Neuronal stem cell (in vitro differentiated cells): ENCODE measurements at regions not wholly inside any gene's neighbourhood (a gene's known extent, or its start where the extent isn't known, plus 50 kb on each side); places are given as distances from the start of the nearest gene placed in this dataset.

Experiments used
- DNase-seq: peaks from one replicate; pipeline ENCODE4 v3.0.0-alpha.2; 2013; ENCODE audit warnings: low spot score
- H2AFZ ChIP-seq: one replicate; pipeline ENCODE4 v1.6.1; 2013; ENCODE audit warnings: mild to moderate bottlenecking, low read length, inconsistent platforms
- H2AK5ac ChIP-seq: 2 replicates; pipeline ENCODE4 v1.6.1; 2013; ENCODE audit warnings: low read depth, mild to moderate bottlenecking, inconsistent platforms, low read length, moderate library complexity, mixed read lengths
- H2BK120ac ChIP-seq: 2 replicates; pipeline ENCODE4 v1.6.1; 2013; ENCODE audit warnings: low read depth, mild to moderate bottlenecking, inconsistent platforms, low read length, moderate library complexity, mixed read lengths
- H2BK12ac ChIP-seq: one replicate; pipeline ENCODE4 v1.6.1; 2013; ENCODE audit warnings: low read length, inconsistent platforms
- H2BK15ac ChIP-seq: 2 replicates; pipeline ENCODE4 v1.6.1; 2013; ENCODE audit warnings: mild to moderate bottlenecking, low read length, inconsistent platforms, mixed read lengths
- H2BK5ac ChIP-seq: one replicate; pipeline ENCODE4 v1.6.1; 2013; ENCODE audit warnings: inconsistent platforms, mild to moderate bottlenecking, low read length, moderate library complexity
- H3K14ac ChIP-seq: one replicate; pipeline ENCODE4 v1.6.1; 2013; ENCODE audit warnings: low read length, inconsistent platforms
- H3K18ac ChIP-seq: 2 replicates; pipeline ENCODE4 v1.6.1; 2013; ENCODE audit warnings: low read length, inconsistent platforms
- H3K23ac ChIP-seq: 2 replicates; pipeline ENCODE4 v1.6.1; 2013; ENCODE audit warnings: low read depth, mild to moderate bottlenecking, mixed read lengths, low read length, inconsistent platforms; ENCODE audit not compliant: poor library complexity
- H3K27ac ChIP-seq: replicated peaks from 3 replicates; pipeline ENCODE4 v1.5.1; 2013; ENCODE audit warnings: low read length, inconsistent platforms
- H3K27me3 ChIP-seq, 3 experiments: 2 replicates each; pipeline ENCODE4 v1.6.1; 2013; ENCODE audit warnings: low read length in 3 of 3, mild to moderate bottlenecking in 2 of 3, inconsistent platforms in 1 of 3, low read depth in 1 of 3, mixed read lengths in 1 of 3, moderate library complexity in 1 of 3; ENCODE audit not compliant: control insufficient read depth in 3 of 3, insufficient read depth in 3 of 3
- H3K36me3 ChIP-seq, 2 donors: replicated peaks in 1 of 2; 2 replicates each; pipeline ENCODE4 v1.6.1; 2013; ENCODE audit warnings: low read length in 2 of 2; ENCODE audit not compliant: control insufficient read depth in 2 of 2, insufficient read depth in 2 of 2
- H3K4ac ChIP-seq: 2 replicates; pipeline ENCODE4 v1.6.1; 2013; ENCODE audit warnings: inconsistent platforms, mild to moderate bottlenecking, low read length, moderate library complexity
- H3K4me1 ChIP-seq, 2 donors: 1 replicate in 1 of 2; 2 replicates in 1 of 2; pipeline ENCODE4 v1.6.1; 2013; ENCODE audit warnings: low read length in 2 of 2, low read depth in 1 of 2; ENCODE audit not compliant: control insufficient read depth in 2 of 2, insufficient read depth in 1 of 2
- H3K4me2 ChIP-seq: one replicate; pipeline ENCODE4 v1.6.1; 2013; ENCODE audit warnings: mild to moderate bottlenecking, low read length, inconsistent platforms; ENCODE audit not compliant: insufficient read depth, poor library complexity, severe bottlenecking
- H3K4me3 ChIP-seq, 2 donors: 2 replicates each; pipeline ENCODE4 v1.5.1; 2013; ENCODE audit warnings: low read length in 2 of 2, mild to moderate bottlenecking in 2 of 2, inconsistent platforms in 1 of 2, moderate library complexity in 1 of 2
- H3K79me1 ChIP-seq: one replicate; pipeline ENCODE4 v1.6.1; 2013; ENCODE audit warnings: low read depth, mild to moderate bottlenecking, inconsistent platforms, low read length, moderate library complexity
- H3K9ac ChIP-seq: one replicate; pipeline ENCODE4 v1.6.1; 2013; ENCODE audit warnings: mild to moderate bottlenecking, low read depth, low read length, inconsistent platforms; ENCODE audit not compliant: poor library complexity
- H3K9me3 ChIP-seq, 2 donors: replicated peaks in 1 of 2; 2 replicates each; pipeline versions ENCODE3 to v1.6.1; 2013; ENCODE audit warnings: low read length in 2 of 2, mild to moderate bottlenecking in 2 of 2, inconsistent platforms in 1 of 2, low read depth in 1 of 2, mixed read lengths in 1 of 2, moderate library complexity in 1 of 2; ENCODE audit not compliant: control insufficient read depth in 2 of 2, insufficient read depth in 1 of 2
- H4K8ac ChIP-seq: one replicate; pipeline ENCODE4 v1.6.1; 2013; ENCODE audit warnings: low read depth, mild to moderate bottlenecking, inconsistent platforms, low read length, moderate library complexity
- H4K91ac ChIP-seq: one replicate; pipeline ENCODE4 v1.6.1; 2013; ENCODE audit warnings: low read length, low read depth, mild to moderate bottlenecking, inconsistent platforms; ENCODE audit not compliant: poor library complexity
- WGBS, 2 donors: extraction: QIAGEN DNeasy Blood & Tissue Kit; methylation state at CpG; one replicate each; pipeline ENCODE4 v1.1.7; 2013; ENCODE audit warnings: missing lambda C conversion rate in 2 of 2, mixed read lengths in 1 of 2; ENCODE audit not compliant: insufficient read length in 2 of 2, insufficient replicate concordance in 1 of 2; ENCODE audit errors: extremely low coverage in 2 of 2; 5-methylcytosine and 5-hydroxymethylcytosine counted together

DNA sequence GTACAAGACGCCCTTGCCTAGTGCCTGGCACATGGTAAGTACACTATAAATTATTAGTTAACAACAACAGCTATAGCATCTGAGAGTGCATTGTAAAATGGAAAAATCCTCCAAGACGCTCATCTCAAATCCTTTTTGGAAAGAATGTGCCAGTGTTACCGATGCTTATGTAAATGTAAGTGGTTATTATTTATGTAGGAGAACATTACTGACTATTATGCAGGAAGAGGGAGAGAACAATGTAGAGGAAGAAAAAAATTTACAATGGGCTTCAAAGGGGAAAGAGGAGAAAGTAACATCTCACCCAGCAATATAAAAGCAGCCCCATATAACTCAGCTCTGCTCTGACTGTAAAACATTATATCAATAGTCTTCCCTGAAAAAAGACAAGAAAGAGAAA is 155.3 kb upstream of the LPP start:
- no peak overlapping the region for H3K4ac ChIP-seq
- no peak overlapping the region for H3K4me3 ChIP-seq
- H2BK5ac ChIP-seq, result no peak overlapping the region
- H2BK120ac ChIP-seq, result no peak overlapping the region
- no peak overlapping the region for H3K27ac ChIP-seq
- DNase-seq, result no peak
- H3K27me3 ChIP-seq, result peaks cover 0 to 6% (median 0%) of the 10 kb centered on the region in 3 experiments
- no peak overlapping the region for H4K8ac ChIP-seq
- WGBS, 2 donors, result no CpG with 5 or more reads among the region's 3 CpGs
- no peak overlapping the region for H2AFZ ChIP-seq
- no peak overlapping the region for H2BK15ac ChIP-seq
- H3K4me1 ChIP-seq, result peaks cover 0 to 12% of the 10 kb centered on the region in 2 donors
- H3K9me3 ChIP-seq, result no peaks in the 10 kb centered on the region
- no peak overlapping the region for H3K18ac ChIP-seq
- no peak overlapping the region for H2BK12ac ChIP-seq
- H3K23ac ChIP-seq, result no peak overlapping the region
- H3K14ac ChIP-seq, result no peak overlapping the region
- H2AK5ac ChIP-seq, result no peak overlapping the region
- no peaks in the 10 kb centered on the region for H3K36me3 ChIP-seq
- H3K9ac ChIP-seq, result no peak overlapping the region
- H4K91ac ChIP-seq, result no peak overlapping the region
- no peaks in the 10 kb centered on the region for H3K79me1 ChIP-seq
- H3K4me2 ChIP-seq, result no peak overlapping the region

- no CpG with 5 or more reads among the region's 4 CpGs for WGBS, 2 donors
- no peaks in the 10 kb centered on the region for H3K36me3 ChIP-seq
- H2BK15ac ChIP-seq, result no peak overlapping the region
- H3K14ac ChIP-seq, result no peak overlapping the region
- no peak overlapping the region for H3K27ac ChIP-seq
- no peak overlapping the region for H3K18ac ChIP-seq
- no peak overlapping the region for H3K4ac ChIP-seq
- no peak overlapping the region for H2BK120ac ChIP-seq
- no peak overlapping the region for H2BK5ac ChIP-seq
- peaks cover 0 to under 1% of the 10 kb centered on the region in 2 donors for H3K9me3 ChIP-seq
- H2AK5ac ChIP-seq, result no peak overlapping the region
- H4K91ac ChIP-seq, result no peak overlapping the region
- no peaks in the 10 kb centered on the region for H3K79me1 ChIP-seq
- peaks cover 0 to 6% (median 0%) of the 10 kb centered on the region in 3 experiments for H3K27me3 ChIP-seq
- H3K4me1 ChIP-seq, result peaks cover 0 to 15% of the 10 kb centered on the region in 2 donors
- H3K9ac ChIP-seq, result no peak overlapping the region
- no peak overlapping the region for H3K4me3 ChIP-seq
- H2BK12ac ChIP-seq, result no peak overlapping the region
- DNase-seq, result no peak
- no peak overlapping the region for H2AFZ ChIP-seq
- no peak overlapping the region for H3K23ac ChIP-seq
- H4K8ac ChIP-seq, result no peak overlapping the region
- no peak overlapping the region for H3K4me2 ChIP-seq
Measured at GRCh38 chr3:187999821-188000220, 154.1 kb upstream of the LPP start.

GRCh38 chr3:188000361-188000861 is 153.5 kb upstream of the LPP start:
- no peak overlapping the region for H3K27ac ChIP-seq
- H2AFZ ChIP-seq, result no peak overlapping the region
- no peak overlapping the region for H4K8ac ChIP-seq
- no peak overlapping the region for H3K4me2 ChIP-seq
- no peaks in the 10 kb centered on the region for H3K79me1 ChIP-seq
- no peak overlapping the region for H2BK120ac ChIP-seq
- H2BK12ac ChIP-seq, result no peak overlapping the region
- no peak overlapping the region for H2AK5ac ChIP-seq
- no peak overlapping the region for H3K23ac ChIP-seq
- no peak overlapping the region for H3K9ac ChIP-seq
- H3K4me3 ChIP-seq, result no peak overlapping the region
- no CpG with 5 or more reads among the region's 6 CpGs for WGBS, 2 donors
- no peak for DNase-seq
- H2BK5ac ChIP-seq, result no peak overlapping the region
- peaks cover 0 to 6% (median 0%) of the 10 kb centered on the region in 3 experiments for H3K27me3 ChIP-seq
- no peak overlapping the region for H3K18ac ChIP-seq
- H3K4me1 ChIP-seq, result peaks cover 0 to 15% of the 10 kb centered on the region in 2 donors
- H3K9me3 ChIP-seq, result peaks cover 0 to 1% of the 10 kb centered on the region in 2 donors
- no peaks in the 10 kb centered on the region for H3K36me3 ChIP-seq
- no peak overlapping the region for H4K91ac ChIP-seq
- H3K14ac ChIP-seq, result no peak overlapping the region
- H3K4ac ChIP-seq, result no peak overlapping the region
- H2BK15ac ChIP-seq, result no peak overlapping the region

GRCh38 chr3:188001093-188001492 is 152.9 kb upstream of the LPP start:
- Histone ChIP-seq H2BK120ac (no peak overlapping the region), H3K9ac (no peak overlapping the region), H2BK12ac (no peak overlapping the region), H3K4me3 (no peak overlapping the region), H3K27me3 (peaks cover 0 to 6% (median 0%) of the 10 kb centered on the region in 3 experiments), H2BK5ac (no peak overlapping the region), H2AK5ac (no peak overlapping the region), H4K8ac (no peak overlapping the region), H3K4ac (no peak overlapping the region), H2AFZ (no peak overlapping the region), H3K18ac (no peak overlapping the region), H4K91ac (no peak overlapping the region), H3K9me3 (peaks cover 0 to 1% of the 10 kb centered on the region in 2 donors), H3K4me1 (peaks cover 0 to 15% of the 10 kb centered on the region in 2 donors), H3K4me2 (no peak overlapping the region), H2BK15ac (no peak overlapping the region), H3K23ac (no peak overlapping the region), H3K79me1 (no peaks in the 10 kb centered on the region), H3K27ac (no peak overlapping the region), H3K14ac (no peak overlapping the region), H3K36me3 (no peaks in the 10 kb centered on the region)
- DNase-seq, result no peak
- no CpG with 5 or more reads among the region's 3 CpGs for WGBS, 2 donors
